ENCODE measurements at regions not wholly inside any gene's neighbourhood (a gene's known extent, or its start where the extent isn't known, plus 50 kb on each side); places are given as distances from the start of the nearest gene placed in this dataset.

GRCh38 chr5:164375051-164375450 lies 869.6 kb downstream of the MAT2B start:
- no peak overlapping the region for H3K18ac ChIP-seq (ENCODE audit: low read depth in 1 of 2, low read length in 2 of 2)
- H3K36me3 ChIP-seq (ENCODE audit: control insufficient read depth in 1 of 2, insufficient read depth in 2 of 2, low read depth in 1 of 2, low read length in 2 of 2) = no peaks in the 10 kb centered on the region
- no peak overlapping the region for H3K14ac ChIP-seq (ENCODE audit: low read length in 2 of 2)
- no peak overlapping the region for H4K8ac ChIP-seq (ENCODE audit: low read length)
- H2AFZ ChIP-seq (ENCODE audit: low read depth, low read length) = no peak overlapping the region
- no peak overlapping the region for H3K4me2 ChIP-seq (ENCODE audit: low read length, poor library complexity, severe bottlenecking)
- no peak for DNase-seq
- no peaks in the 10 kb centered on the region for H3K79me1 ChIP-seq (replicated peaks; ENCODE audit: low read length, poor library complexity, severe bottlenecking)
- H3K4me3 ChIP-seq (ENCODE audit: insufficient read depth in 1 of 2, low read depth in 1 of 2, low read length in 2 of 2) = no peak overlapping the region
- no peak overlapping the region for H2BK120ac ChIP-seq (ENCODE audit: low read depth, low read length)
- H3K4ac ChIP-seq (ENCODE audit: low read depth in 1 of 2, low read length in 2 of 2) = no peak overlapping the region
- H3K23ac ChIP-seq (ENCODE audit: low read length in 2 of 2) = no peak overlapping the region
- no peak overlapping the region for H2BK15ac ChIP-seq (ENCODE audit: low read depth, poor library complexity, severe bottlenecking)
- no peaks in the 10 kb centered on the region for H3K27me3 ChIP-seq (ENCODE audit: control insufficient read depth in 1 of 2, insufficient read depth in 1 of 2, low read length in 2 of 2)
- no peaks in the 10 kb centered on the region for H3K4me1 ChIP-seq (ENCODE audit: control insufficient read depth, insufficient read depth, low read depth, low read length)
- WGBS = 57% methylated on average over 1 of the region's 1 CpG
- H3K9me3 ChIP-seq (ENCODE audit: control insufficient read depth, low read length) = peaks cover 19% of the 10 kb centered on the region
- H3K27ac ChIP-seq (ENCODE audit: low read length, poor library complexity, severe bottlenecking) = no peak overlapping the region
- no peak overlapping the region for H2AK5ac ChIP-seq (ENCODE audit: low read length, severe bottlenecking)
- H2BK5ac ChIP-seq (ENCODE audit: low read depth, low read length, poor library complexity, severe bottlenecking) = no peak overlapping the region
- no peak overlapping the region for H2BK12ac ChIP-seq (ENCODE audit: low read length in 2 of 2)
- H4K91ac ChIP-seq (ENCODE audit: low read length) = no peak overlapping the region
- no peak overlapping the region for H3K9ac ChIP-seq (ENCODE audit: low read length)

- Histone ChIP-seq H4K91ac (ENCODE audit: low read length) (no peak overlapping the region), H2BK15ac (ENCODE audit: low read depth, poor library complexity, severe bottlenecking) (no peak overlapping the region)
These were observed 871.4 kb downstream of the MAT2B start for GRCh38 chr5:164376843-164377242.

GRCh38 chr5:164377746-164378145 lies 872.3 kb downstream of the MAT2B start:
- H2BK12ac ChIP-seq (ENCODE audit: low read length in 2 of 2) = no peak overlapping the region
- H3K23ac ChIP-seq (ENCODE audit: low read length in 2 of 2) = no peak overlapping the region
- H3K9me3 ChIP-seq (ENCODE audit: control insufficient read depth, low read length) = peaks cover 37% of the 10 kb centered on the region

More at GRCh38 chr5:164376843-164377242, 871.4 kb downstream of the MAT2B start:
- DNase-seq = no peak
- Histone ChIP-seq H3K4me1 (ENCODE audit: control insufficient read depth, insufficient read depth, low read depth, low read length) (no peaks in the 10 kb centered on the region), H3K36me3 (ENCODE audit: control insufficient read depth in 1 of 2, insufficient read depth in 2 of 2, low read depth in 1 of 2, low read length in 2 of 2) (no peaks in the 10 kb centered on the region), H3K23ac (ENCODE audit: low read length in 2 of 2) (no peak overlapping the region), H3K4me3 (ENCODE audit: insufficient read depth in 1 of 2, low read depth in 1 of 2, low read length in 2 of 2) (no peak overlapping the region), H2AK5ac (ENCODE audit: low read length, severe bottlenecking) (no peak overlapping the region), H3K18ac (ENCODE audit: low read depth in 1 of 2, low read length in 2 of 2) (no peak overlapping the region), H3K4me2 (ENCODE audit: low read length, poor library complexity, severe bottlenecking) (no peak overlapping the region), H3K4ac (ENCODE audit: low read depth in 1 of 2, low read length in 2 of 2) (no peak overlapping the region), H2BK12ac (ENCODE audit: low read length in 2 of 2) (no peak overlapping the region), H3K79me1 (replicated peaks; ENCODE audit: low read length, poor library complexity, severe bottlenecking) (no peaks in the 10 kb centered on the region), H4K8ac (ENCODE audit: low read length) (no peak overlapping the region), H2BK120ac (ENCODE audit: low read depth, low read length) (no peak overlapping the region), H3K9me3 (ENCODE audit: control insufficient read depth, low read length) (peaks cover 29% of the 10 kb centered on the region), H3K9ac (ENCODE audit: low read length) (no peak overlapping the region), H2BK5ac (ENCODE audit: low read depth, low read length, poor library complexity, severe bottlenecking) (no peak overlapping the region), H2AFZ (ENCODE audit: low read depth, low read length) (no peak overlapping the region), H3K27ac (ENCODE audit: low read length, poor library complexity, severe bottlenecking) (no peak overlapping the region), H3K27me3 (ENCODE audit: control insufficient read depth in 1 of 2, insufficient read depth in 1 of 2, low read length in 2 of 2) (no peaks in the 10 kb centered on the region), H3K14ac (ENCODE audit: low read length in 2 of 2) (no peak overlapping the region)

GRCh38 chr5:164383662-164384061 lies 878.2 kb downstream of the MAT2B start:
- H3K23ac ChIP-seq (ENCODE audit: low read length in 2 of 2) = no peak overlapping the region
- WGBS = 80% methylated on average over 2 of the region's 2 CpGs

More at GRCh38 chr5:164377746-164378145, 872.3 kb downstream of the MAT2B start:
- H2AK5ac ChIP-seq (ENCODE audit: low read length, severe bottlenecking) = no peak overlapping the region
- H2AFZ ChIP-seq (ENCODE audit: low read depth, low read length) = no peak overlapping the region
- H3K79me1 ChIP-seq (replicated peaks; ENCODE audit: low read length, poor library complexity, severe bottlenecking) = no peaks in the 10 kb centered on the region
- no peak overlapping the region for H4K91ac ChIP-seq (ENCODE audit: low read length)
- H3K4me3 ChIP-seq (ENCODE audit: insufficient read depth in 1 of 2, low read depth in 1 of 2, low read length in 2 of 2) = no peak overlapping the region
- H3K14ac ChIP-seq (ENCODE audit: low read length in 2 of 2) = no peak overlapping the region
- H3K18ac ChIP-seq (ENCODE audit: low read depth in 1 of 2, low read length in 2 of 2) = no peak overlapping the region
- no peaks in the 10 kb centered on the region for H3K4me1 ChIP-seq (ENCODE audit: control insufficient read depth, insufficient read depth, low read depth, low read length)
- no peak overlapping the region for H2BK120ac ChIP-seq (ENCODE audit: low read depth, low read length)
- no peak overlapping the region for H3K27ac ChIP-seq (ENCODE audit: low read length, poor library complexity, severe bottlenecking)
- no peaks in the 10 kb centered on the region for H3K27me3 ChIP-seq (ENCODE audit: control insufficient read depth in 1 of 2, insufficient read depth in 1 of 2, low read length in 2 of 2)
- no peak overlapping the region for H3K4ac ChIP-seq (ENCODE audit: low read depth in 1 of 2, low read length in 2 of 2)
- no peak overlapping the region for H3K9ac ChIP-seq (ENCODE audit: low read length)
- no peak overlapping the region for H4K8ac ChIP-seq (ENCODE audit: low read length)
- H2BK15ac ChIP-seq (ENCODE audit: low read depth, poor library complexity, severe bottlenecking) = no peak overlapping the region
- peak; percentile 27 for DNase-seq
- H2BK5ac ChIP-seq (ENCODE audit: low read depth, low read length, poor library complexity, severe bottlenecking) = no peak overlapping the region
- H3K36me3 ChIP-seq (ENCODE audit: control insufficient read depth in 1 of 2, insufficient read depth in 2 of 2, low read depth in 1 of 2, low read length in 2 of 2) = no peaks in the 10 kb centered on the region
- no peak overlapping the region for H3K4me2 ChIP-seq (ENCODE audit: low read length, poor library complexity, severe bottlenecking)

More at GRCh38 chr5:164383662-164384061, 878.2 kb downstream of the MAT2B start:
- H3K18ac ChIP-seq (ENCODE audit: low read depth in 1 of 2, low read length in 2 of 2) = no peak overlapping the region
- H3K14ac ChIP-seq (ENCODE audit: low read length in 2 of 2) = no peak overlapping the region
- H3K4ac ChIP-seq (ENCODE audit: low read depth in 1 of 2, low read length in 2 of 2) = no peak overlapping the region
- H3K27me3 ChIP-seq (ENCODE audit: control insufficient read depth in 1 of 2, insufficient read depth in 1 of 2, low read length in 2 of 2) = no peaks in the 10 kb centered on the region
- H4K8ac ChIP-seq (ENCODE audit: low read length) = no peak overlapping the region
- H3K4me1 ChIP-seq (ENCODE audit: control insufficient read depth, insufficient read depth, low read depth, low read length) = no peaks in the 10 kb centered on the region
- no peak overlapping the region for H4K91ac ChIP-seq (ENCODE audit: low read length)
- no peak overlapping the region for H3K27ac ChIP-seq (ENCODE audit: low read length, poor library complexity, severe bottlenecking)
- no peaks in the 10 kb centered on the region for H3K79me1 ChIP-seq (replicated peaks; ENCODE audit: low read length, poor library complexity, severe bottlenecking)
- H2AFZ ChIP-seq (ENCODE audit: low read depth, low read length) = no peak overlapping the region
- no peak overlapping the region for H2AK5ac ChIP-seq (ENCODE audit: low read length, severe bottlenecking)
- no peak overlapping the region for H3K4me2 ChIP-seq (ENCODE audit: low read length, poor library complexity, severe bottlenecking)
- H2BK5ac ChIP-seq (ENCODE audit: low read depth, low read length, poor library complexity, severe bottlenecking) = no peak overlapping the region
- H3K9me3 ChIP-seq (ENCODE audit: control insufficient read depth, low read length) = peaks cover 52% of the 10 kb centered on the region
- no peak overlapping the region for H2BK12ac ChIP-seq (ENCODE audit: low read length in 2 of 2)
- H3K36me3 ChIP-seq (ENCODE audit: control insufficient read depth in 1 of 2, insufficient read depth in 2 of 2, low read depth in 1 of 2, low read length in 2 of 2) = no peaks in the 10 kb centered on the region
- DNase-seq = no peak
- no peak overlapping the region for H2BK120ac ChIP-seq (ENCODE audit: low read depth, low read length)
- H3K4me3 ChIP-seq (ENCODE audit: insufficient read depth in 1 of 2, low read depth in 1 of 2, low read length in 2 of 2) = no peak overlapping the region
- H3K9ac ChIP-seq (ENCODE audit: low read length) = no peak overlapping the region
- no peak overlapping the region for H2BK15ac ChIP-seq (ENCODE audit: low read depth, poor library complexity, severe bottlenecking)
